ENCODE measurements at regions not wholly inside any gene's neighbourhood (a gene's known extent, or its start where the extent isn't known, plus 50 kb on each side); places are given as distances from the start of the nearest gene placed in this dataset.

DNA sequence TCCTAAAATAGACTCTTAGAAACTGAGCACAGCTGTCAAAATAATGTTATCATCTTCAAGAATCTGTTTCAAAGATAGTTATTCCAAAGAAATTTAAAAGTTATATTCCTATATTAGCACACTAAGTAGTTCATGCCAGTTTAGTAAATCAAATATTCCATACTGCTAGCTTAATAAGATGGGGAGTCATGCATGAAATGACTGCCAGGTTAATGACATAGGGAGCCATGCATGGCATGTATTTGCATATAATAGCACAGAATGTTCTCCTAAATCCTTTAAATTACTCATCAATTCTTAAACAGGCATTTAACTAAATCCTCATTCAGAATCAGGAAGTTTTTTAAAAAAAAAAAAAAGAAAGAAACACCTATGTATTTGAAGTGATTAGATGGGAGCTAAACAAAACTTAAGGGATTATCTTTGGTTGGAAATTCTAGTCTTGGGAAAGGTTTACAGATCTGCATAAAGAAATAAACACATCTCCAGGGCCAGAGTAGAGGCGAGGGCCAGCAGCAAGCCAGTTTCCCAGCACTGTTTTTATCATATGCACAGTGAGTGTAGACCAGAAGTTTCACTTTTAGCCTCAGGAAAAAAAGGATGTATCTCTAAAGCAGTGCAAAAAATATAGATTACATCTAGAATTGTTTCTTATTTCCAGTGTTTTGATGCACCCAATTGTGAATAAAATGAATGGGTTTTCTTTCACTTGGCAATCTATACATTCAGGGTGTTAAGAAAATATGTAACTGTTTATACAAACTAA is 366.4 kb upstream of the AGTR1 start:
- TF ChIP-seq NFIC (IDR thresholded peaks at IDR 0.05) (no peak), RAD21 (IDR thresholded peaks at IDR 0.05; ENCODE audit: low read depth) (no peak), TAF1 (IDR thresholded peaks at IDR 0.05; ENCODE audit: low read depth) (no peak), YY1 (IDR thresholded peaks at IDR 0.05; ENCODE audit: low read depth) (no peak), ZBTB7A (IDR thresholded peaks at IDR 0.05; ENCODE audit: low read depth) (no peak), EGR1 (IDR thresholded peaks at IDR 0.05) (no peak), EP300 (IDR thresholded peaks at IDR 0.05; ENCODE audit: borderline replicate concordance) (no peak), CEBPB (IDR thresholded peaks at IDR 0.05) (no peak), TCF12 (IDR thresholded peaks at IDR 0.05; ENCODE audit: low read depth) (no peak), CREB1 (IDR thresholded peaks at IDR 0.05; ENCODE audit: low read depth) (no peak), TEAD4 (IDR thresholded peaks at IDR 0.05) (no peak)
- TF ChIP-seq, protein P1, sequence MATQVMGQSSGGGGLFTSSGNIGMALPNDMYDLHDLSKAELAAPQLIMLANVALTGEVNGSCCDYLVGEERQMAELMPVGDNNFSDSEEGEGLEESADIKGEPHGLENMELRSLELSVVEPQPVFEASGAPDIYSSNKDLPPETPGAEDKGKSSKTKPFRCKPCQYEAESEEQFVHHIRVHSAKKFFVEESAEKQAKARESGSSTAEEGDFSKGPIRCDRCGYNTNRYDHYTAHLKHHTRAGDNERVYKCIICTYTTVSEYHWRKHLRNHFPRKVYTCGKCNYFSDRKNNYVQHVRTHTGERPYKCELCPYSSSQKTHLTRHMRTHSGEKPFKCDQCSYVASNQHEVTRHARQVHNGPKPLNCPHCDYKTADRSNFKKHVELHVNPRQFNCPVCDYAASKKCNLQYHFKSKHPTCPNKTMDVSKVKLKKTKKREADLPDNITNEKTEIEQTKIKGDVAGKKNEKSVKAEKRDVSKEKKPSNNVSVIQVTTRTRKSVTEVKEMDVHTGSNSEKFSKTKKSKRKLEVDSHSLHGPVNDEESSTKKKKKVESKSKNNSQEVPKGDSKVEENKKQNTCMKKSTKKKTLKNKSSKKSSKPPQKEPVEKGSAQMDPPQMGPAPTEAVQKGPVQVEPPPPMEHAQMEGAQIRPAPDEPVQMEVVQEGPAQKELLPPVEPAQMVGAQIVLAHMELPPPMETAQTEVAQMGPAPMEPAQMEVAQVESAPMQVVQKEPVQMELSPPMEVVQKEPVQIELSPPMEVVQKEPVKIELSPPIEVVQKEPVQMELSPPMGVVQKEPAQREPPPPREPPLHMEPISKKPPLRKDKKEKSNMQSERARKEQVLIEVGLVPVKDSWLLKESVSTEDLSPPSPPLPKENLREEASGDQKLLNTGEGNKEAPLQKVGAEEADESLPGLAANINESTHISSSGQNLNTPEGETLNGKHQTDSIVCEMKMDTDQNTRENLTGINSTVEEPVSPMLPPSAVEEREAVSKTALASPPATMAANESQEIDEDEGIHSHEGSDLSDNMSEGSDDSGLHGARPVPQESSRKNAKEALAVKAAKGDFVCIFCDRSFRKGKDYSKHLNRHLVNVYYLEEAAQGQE (IDR thresholded peaks at IDR 0.05; ENCODE audit: low read depth), result no peak
- TF ChIP-seq, protein P2, sequence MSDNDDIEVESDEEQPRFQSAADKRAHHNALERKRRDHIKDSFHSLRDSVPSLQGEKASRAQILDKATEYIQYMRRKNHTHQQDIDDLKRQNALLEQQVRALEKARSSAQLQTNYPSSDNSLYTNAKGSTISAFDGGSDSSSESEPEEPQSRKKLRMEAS (IDR thresholded peaks at IDR 0.05), result no peak
